ENCODE measurements at regions not wholly inside any gene's neighbourhood (a gene's known extent, or its start where the extent isn't known, plus 50 kb on each side); places are given as distances from the start of the nearest gene placed in this dataset.

GRCh38 chr3:94539937-94540336 is 477.1 kb downstream of the NSUN3 start:
- no peak for DNase-seq (ENCODE audit: low read depth in 2 of 2)
- H3K4me3 ChIP-seq (replicated peaks in 1 of 2; ENCODE audit: low read depth in 2 of 2, low read length in 2 of 2), result no peak overlapping the region
- no peak for TF ChIP-seq CTCF (IDR thresholded peaks at IDR 0.05; ENCODE audit: low read depth, low read length)

GRCh38 chr3:94543161-94543560 is 480.3 kb downstream of the NSUN3 start:
- no peak for TF ChIP-seq CTCF (IDR thresholded peaks at IDR 0.05; ENCODE audit: low read depth, low read length)
- DNase-seq (ENCODE audit: low read depth in 2 of 2), result no peak
- H3K4me3 ChIP-seq (replicated peaks in 1 of 2; ENCODE audit: low read depth in 2 of 2, low read length in 2 of 2), result no peak overlapping the region

- H3K4me3 ChIP-seq (replicated peaks in 1 of 2; ENCODE audit: low read depth in 2 of 2, low read length in 2 of 2), result no peak overlapping the region
- no peak for DNase-seq (ENCODE audit: low read depth in 2 of 2)
- no peak for TF ChIP-seq CTCF (IDR thresholded peaks at IDR 0.05; ENCODE audit: low read depth, low read length)
Observed at GRCh38 chr3:94544131-94544789, 481.4 kb downstream of the NSUN3 start.

GRCh38 chr3:94548581-94549316 is 485.9 kb downstream of the NSUN3 start:
- H3K4me3 ChIP-seq (replicated peaks in 1 of 2; ENCODE audit: low read depth in 2 of 2, low read length in 2 of 2), result no peak overlapping the region
- no peak for TF ChIP-seq CTCF (IDR thresholded peaks at IDR 0.05; ENCODE audit: low read depth, low read length)
- no peak for DNase-seq (ENCODE audit: low read depth in 2 of 2)

GRCh38 chr3:94561094-94561493 is 498.2 kb downstream of the NSUN3 start:
- no peak for DNase-seq (ENCODE audit: low read depth in 2 of 2)
- no peak for TF ChIP-seq CTCF (IDR thresholded peaks at IDR 0.05; ENCODE audit: low read depth, low read length)
- H3K4me3 ChIP-seq (replicated peaks in 1 of 2; ENCODE audit: low read depth in 2 of 2, low read length in 2 of 2), result no peak overlapping the region

- DNase-seq (ENCODE audit: low read depth in 2 of 2), result no peak
- no peak overlapping the region for H3K4me3 ChIP-seq (replicated peaks in 1 of 2; ENCODE audit: low read depth in 2 of 2, low read length in 2 of 2)
- TF ChIP-seq CTCF (IDR thresholded peaks at IDR 0.05; ENCODE audit: low read depth, low read length), result no peak
Observed at GRCh38 chr3:94564247-94564646, 501.4 kb downstream of the NSUN3 start.

Data from cardiac fibroblast (primary cell).